GM12878 (cell line): ENCODE measurements at regions not wholly inside any gene's neighbourhood (a gene's known extent, or its start where the extent isn't known, plus 50 kb on each side); places are given as distances from the start of the nearest gene placed in this dataset.

ENCODE experiments used
- CTCF ChIP-seq, 3 experiments: IDR thresholded peaks in 2 of 3; conservative IDR thresholded peaks in 1 of 3; 2 replicates each; pipeline ENCODE4 v1.5.1; 2011; ENCODE audit warnings: low read depth in 3 of 3, low read length in 3 of 3, mild to moderate bottlenecking in 3 of 3, control low read depth in 2 of 3, moderate library complexity in 2 of 3, inconsistent platforms in 1 of 3, mixed read lengths in 1 of 3; ENCODE audit not compliant: control insufficient read depth in 2 of 3, insufficient read depth in 1 of 3; ENCODE audit errors: extremely low read depth in 1 of 3
- RFX5 ChIP-seq: IDR thresholded peaks from 2 replicates; pipeline ENCODE4 v1.6.1; 2011; ENCODE audit warnings: low read depth, low read length, improper control_type of control experiment

- TF ChIP-seq RFX5 (no peak), CTCF (IDR thresholded peaks at IDR 0.05 in 2 of 3, conservative IDR thresholded peaks at IDR 0.05 in 1 of 3; ENCODE audit: control insufficient read depth in 2 of 3, extremely low read depth in 1 of 3, insufficient read depth in 1 of 3, low read depth in 3 of 3, low read length in 3 of 3) (no peak)
These were observed 460.3 kb upstream of the LRFN5 start for GRCh38 chr14:41146391-41146790.
